ENCODE measurements at regions not wholly inside any gene's neighbourhood (a gene's known extent, or its start where the extent isn't known, plus 50 kb on each side); places are given as distances from the start of the nearest gene placed in this dataset.
"Not testable (repeated sequence)": the region's sequence is repeated elsewhere in the genome, so short reads cannot be mapped to it uniquely, and the experiment has no call there.

GRCh38 chr9:104326912-104327311 lies 177.2 kb upstream of the OR13F1 start:
- no peaks in the 10 kb centered on the region for H3K27me3 Mint-ChIP-seq
- intact Hi-C loops (cut with micrococcal nuclease) = no loop called here
- H3K36me3 Mint-ChIP-seq (ENCODE audit: low read depth) = no peaks in the 10 kb centered on the region
- no peak overlapping the region for H3K4me3 Mint-ChIP-seq
- peaks cover 19% of the 10 kb centered on the region for H3K9me3 Mint-ChIP-seq
- H3K27ac Mint-ChIP-seq = no peak overlapping the region
- no peaks in the 10 kb centered on the region for H3K4me1 Mint-ChIP-seq (ENCODE audit: low read depth)

GRCh38 chr9:104329245-104329644 lies 174.8 kb upstream of the OR13F1 start:
- intact Hi-C loops (cut with micrococcal nuclease) = no loop called here
- peaks cover 31% of the 10 kb centered on the region for H3K9me3 Mint-ChIP-seq

GRCh38 chr9:104330841-104331240 lies 173.2 kb upstream of the OR13F1 start:
- Mint-ChIP-seq H3K4me3 (no peak overlapping the region), H3K27me3 (no peaks in the 10 kb centered on the region), H3K4me1 (ENCODE audit: low read depth) (no peaks in the 10 kb centered on the region), H3K36me3 (ENCODE audit: low read depth) (no peaks in the 10 kb centered on the region), H3K27ac (no peak overlapping the region), H3K9me3 (peaks cover 45% of the 10 kb centered on the region)
- intact Hi-C loops (cut with micrococcal nuclease) = no loop called here

More at GRCh38 chr9:104329245-104329644, 174.8 kb upstream of the OR13F1 start:
- Mint-ChIP-seq H3K27me3 (no peaks in the 10 kb centered on the region), H3K27ac (no peak overlapping the region), H3K4me1 (ENCODE audit: low read depth) (no peaks in the 10 kb centered on the region), H3K4me3 (no peak overlapping the region), H3K36me3 (ENCODE audit: low read depth) (no peaks in the 10 kb centered on the region)

GRCh38 chr9:104334549-104334948 lies 169.5 kb upstream of the OR13F1 start:
- Mint-ChIP-seq H3K27me3 (no peaks in the 10 kb centered on the region), H3K27ac (no peak overlapping the region), H3K9me3 (peaks cover 44% of the 10 kb centered on the region), H3K4me3 (no peak overlapping the region), H3K36me3 (ENCODE audit: low read depth) (no peaks in the 10 kb centered on the region), H3K4me1 (ENCODE audit: low read depth) (no peaks in the 10 kb centered on the region)
- intact Hi-C loops (cut with micrococcal nuclease) = no loop called here

- no peaks in the 10 kb centered on the region for H3K4me1 Mint-ChIP-seq (ENCODE audit: low read depth)
- no peak overlapping the region for H3K27ac Mint-ChIP-seq
- H3K27me3 Mint-ChIP-seq = no peaks in the 10 kb centered on the region
- H3K9me3 Mint-ChIP-seq = peaks cover 18% of the 10 kb centered on the region
- no peaks in the 10 kb centered on the region for H3K36me3 Mint-ChIP-seq (ENCODE audit: low read depth)
- intact Hi-C loops (cut with micrococcal nuclease) = no loop called here
- H3K4me3 Mint-ChIP-seq = no peak overlapping the region
Measured at GRCh38 chr9:104339692-104340091, 164.4 kb upstream of the OR13F1 start.

GRCh38 chr9:104342552-104342951 lies 161.5 kb upstream of the OR13F1 start:
- H3K27ac Mint-ChIP-seq = no peak overlapping the region
- no peaks in the 10 kb centered on the region for H3K4me1 Mint-ChIP-seq (ENCODE audit: low read depth)
- H3K27me3 Mint-ChIP-seq = no peaks in the 10 kb centered on the region

GRCh38 chr9:104345061-104345460 lies 159.0 kb upstream of the OR13F1 start:
- intact Hi-C loops (cut with micrococcal nuclease) = no loop called here
- H3K9me3 Mint-ChIP-seq = no peaks in the 10 kb centered on the region
- no peaks in the 10 kb centered on the region for H3K27me3 Mint-ChIP-seq
- no peaks in the 10 kb centered on the region for H3K4me1 Mint-ChIP-seq (ENCODE audit: low read depth)
- no peak overlapping the region for H3K27ac Mint-ChIP-seq
- H3K4me3 Mint-ChIP-seq = no peak overlapping the region
- no peaks in the 10 kb centered on the region for H3K36me3 Mint-ChIP-seq (ENCODE audit: low read depth)

More at GRCh38 chr9:104342552-104342951, 161.5 kb upstream of the OR13F1 start:
- no peak overlapping the region for H3K4me3 Mint-ChIP-seq
- intact Hi-C loops (cut with micrococcal nuclease) = no loop called here
- H3K36me3 Mint-ChIP-seq (ENCODE audit: low read depth) = no peaks in the 10 kb centered on the region
- no peaks in the 10 kb centered on the region for H3K9me3 Mint-ChIP-seq

GRCh38 chr9:104350541-104350940 lies 153.5 kb upstream of the OR13F1 start:
- intact Hi-C loops (cut with micrococcal nuclease) = no loop called here
- Mint-ChIP-seq H3K27ac (no peak overlapping the region), H3K4me1 (ENCODE audit: low read depth) (no peaks in the 10 kb centered on the region), H3K36me3 (ENCODE audit: low read depth) (no peaks in the 10 kb centered on the region), H3K27me3 (no peaks in the 10 kb centered on the region), H3K4me3 (no peak overlapping the region), H3K9me3 (no peaks in the 10 kb centered on the region)

- Mint-ChIP-seq H3K4me3 (no peak overlapping the region), H3K4me1 (ENCODE audit: low read depth) (no peaks in the 10 kb centered on the region), H3K9me3 (no peaks in the 10 kb centered on the region), H3K36me3 (ENCODE audit: low read depth) (no peaks in the 10 kb centered on the region), H3K27me3 (no peaks in the 10 kb centered on the region), H3K27ac (no peak overlapping the region)
- intact Hi-C loops (cut with micrococcal nuclease) = no loop called here
Measured at GRCh38 chr9:104351726-104352125, 152.3 kb upstream of the OR13F1 start.

GRCh38 chr9:104361207-104361606 lies 142.9 kb upstream of the OR13F1 start:
- H3K36me3 Mint-ChIP-seq (ENCODE audit: low read depth) = no peaks in the 10 kb centered on the region
- no peak overlapping the region for H3K27ac Mint-ChIP-seq
- peaks cover 39% of the 10 kb centered on the region for H3K9me3 Mint-ChIP-seq
- no peaks in the 10 kb centered on the region for H3K4me1 Mint-ChIP-seq (ENCODE audit: low read depth)
- intact Hi-C loops (cut with micrococcal nuclease) = no loop called here
- H3K27me3 Mint-ChIP-seq = no peaks in the 10 kb centered on the region
- H3K4me3 Mint-ChIP-seq = no peak overlapping the region

GRCh38 chr9:104362912-104363472 lies 141.1 kb upstream of the OR13F1 start:
- Mint-ChIP-seq H3K36me3 (ENCODE audit: low read depth) (no peaks in the 10 kb centered on the region), H3K4me3 (no peak overlapping the region), H3K27ac (no peak overlapping the region), H3K27me3 (no peaks in the 10 kb centered on the region), H3K9me3 (peaks cover 39% of the 10 kb centered on the region), H3K4me1 (ENCODE audit: low read depth) (no peaks in the 10 kb centered on the region)
- intact Hi-C loops (cut with micrococcal nuclease) = no loop called here

- no peaks in the 10 kb centered on the region for H3K36me3 Mint-ChIP-seq (ENCODE audit: low read depth)
- H3K27ac Mint-ChIP-seq = no peak overlapping the region
- intact Hi-C loops (cut with micrococcal nuclease) = no loop called here
- peaks cover 31% of the 10 kb centered on the region for H3K9me3 Mint-ChIP-seq
- H3K4me1 Mint-ChIP-seq (ENCODE audit: low read depth) = no peaks in the 10 kb centered on the region
- no peak overlapping the region for H3K4me3 Mint-ChIP-seq
- H3K27me3 Mint-ChIP-seq = no peaks in the 10 kb centered on the region
Measured at GRCh38 chr9:104367507-104367906, 136.6 kb upstream of the OR13F1 start.

GRCh38 chr9:104368318-104368717 lies 135.7 kb upstream of the OR13F1 start:
- H3K4me1 Mint-ChIP-seq (ENCODE audit: low read depth); intact Hi-C loops (cut with micrococcal nuclease); H3K36me3 Mint-ChIP-seq (ENCODE audit: low read depth); H3K27ac Mint-ChIP-seq; H3K27me3 Mint-ChIP-seq; H3K4me3 Mint-ChIP-seq: not testable (repeated sequence)
- peaks cover 23% of the 10 kb centered on the region for H3K9me3 Mint-ChIP-seq

GRCh38 chr9:104374711-104375110 lies 129.4 kb upstream of the OR13F1 start:
- no peak overlapping the region for H3K27ac Mint-ChIP-seq
- H3K4me1 Mint-ChIP-seq (ENCODE audit: low read depth) = no peaks in the 10 kb centered on the region
- H3K4me3 Mint-ChIP-seq = no peak overlapping the region
- H3K27me3 Mint-ChIP-seq = no peaks in the 10 kb centered on the region
- intact Hi-C loops (cut with micrococcal nuclease) = no loop called here
- peaks cover 8% of the 10 kb centered on the region for H3K9me3 Mint-ChIP-seq
- H3K36me3 Mint-ChIP-seq (ENCODE audit: low read depth) = no peaks in the 10 kb centered on the region

- intact Hi-C loops (cut with micrococcal nuclease) = no loop called here
- no peaks in the 10 kb centered on the region for H3K9me3 Mint-ChIP-seq
- H3K27ac Mint-ChIP-seq = no peak overlapping the region
- no peaks in the 10 kb centered on the region for H3K36me3 Mint-ChIP-seq (ENCODE audit: low read depth)
- no peak overlapping the region for H3K4me3 Mint-ChIP-seq
- no peaks in the 10 kb centered on the region for H3K27me3 Mint-ChIP-seq
- H3K4me1 Mint-ChIP-seq (ENCODE audit: low read depth) = no peaks in the 10 kb centered on the region
Measured at GRCh38 chr9:104386013-104386412, 118.0 kb upstream of the OR13F1 start.

Data from dendritic cell treated with granulocyte-macrophage colony-stimulating factor and Interleukin-4, amounts not matched to agents 40 ng/mL and 50 ng/mL, for 4 days (primary cell).